HFF-Myc (cell line): ENCODE measurements at regions not wholly inside any gene's neighbourhood (a gene's known extent, or its start where the extent isn't known, plus 50 kb on each side); places are given as distances from the start of the nearest gene placed in this dataset.

ENCODE experiments used
- DNase-seq: peaks from one replicate; pipeline ENCODE4 v3.0.0-alpha.2; 2011; ENCODE audit warnings: low read depth; ENCODE audit errors: extremely low read depth
- H3K4me3 ChIP-seq: replicated peaks from 2 replicates; pipeline ENCODE4 v1.5.1; 2011; ENCODE audit warnings: low read depth, mild to moderate bottlenecking, control low read depth, low read length
- TF ChIP-seq, protein P1 (sequence below): IDR thresholded peaks from 2 replicates; pipeline ENCODE4 v1.5.1; 2012; ENCODE audit warnings: mild to moderate bottlenecking, low read depth, low read length, control low read depth; ENCODE audit errors: missing control alignments

DNA sequence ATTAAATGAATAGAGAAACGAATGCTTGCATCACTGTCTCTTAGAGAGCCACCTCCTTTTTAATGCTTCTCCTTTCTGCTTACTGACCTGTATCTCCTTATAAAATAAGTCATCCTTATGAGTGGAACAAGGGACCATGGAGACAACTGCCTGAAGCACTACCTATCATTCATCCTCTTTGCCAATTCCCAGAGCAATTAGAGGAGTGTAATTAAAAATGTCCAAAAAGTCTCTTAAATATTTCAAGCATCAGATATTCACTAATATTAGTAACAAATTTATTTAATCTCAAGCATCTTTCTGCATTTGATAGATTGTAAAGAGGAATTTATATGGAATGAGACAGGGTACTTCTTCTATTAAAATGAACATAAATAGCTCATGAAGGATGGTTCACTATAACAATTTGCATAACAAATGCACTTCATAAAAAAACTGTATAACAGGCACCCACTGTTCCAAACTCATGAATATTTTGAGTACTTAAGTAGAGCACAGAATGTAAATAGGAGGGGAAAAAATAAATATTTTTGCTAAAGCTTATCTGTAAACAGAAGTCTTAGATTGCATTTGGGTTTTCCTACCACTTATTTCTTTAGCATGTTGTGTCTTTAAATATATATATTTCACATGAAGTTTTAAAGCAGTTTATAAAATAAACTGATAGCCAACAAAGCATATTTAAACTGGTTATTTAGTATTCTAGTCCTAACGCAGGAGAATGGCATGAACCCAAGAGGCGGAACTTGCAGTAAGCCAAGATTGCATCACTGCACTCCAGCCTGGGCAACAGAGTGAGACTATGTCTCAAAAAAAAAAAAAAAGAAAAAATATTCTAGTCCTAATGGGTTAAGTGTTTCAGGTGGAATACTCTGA, 269.3 kb downstream of the TBL1XR1 start:
- H3K4me3 ChIP-seq: no peak overlapping the region
- TF ChIP-seq, protein P1, sequence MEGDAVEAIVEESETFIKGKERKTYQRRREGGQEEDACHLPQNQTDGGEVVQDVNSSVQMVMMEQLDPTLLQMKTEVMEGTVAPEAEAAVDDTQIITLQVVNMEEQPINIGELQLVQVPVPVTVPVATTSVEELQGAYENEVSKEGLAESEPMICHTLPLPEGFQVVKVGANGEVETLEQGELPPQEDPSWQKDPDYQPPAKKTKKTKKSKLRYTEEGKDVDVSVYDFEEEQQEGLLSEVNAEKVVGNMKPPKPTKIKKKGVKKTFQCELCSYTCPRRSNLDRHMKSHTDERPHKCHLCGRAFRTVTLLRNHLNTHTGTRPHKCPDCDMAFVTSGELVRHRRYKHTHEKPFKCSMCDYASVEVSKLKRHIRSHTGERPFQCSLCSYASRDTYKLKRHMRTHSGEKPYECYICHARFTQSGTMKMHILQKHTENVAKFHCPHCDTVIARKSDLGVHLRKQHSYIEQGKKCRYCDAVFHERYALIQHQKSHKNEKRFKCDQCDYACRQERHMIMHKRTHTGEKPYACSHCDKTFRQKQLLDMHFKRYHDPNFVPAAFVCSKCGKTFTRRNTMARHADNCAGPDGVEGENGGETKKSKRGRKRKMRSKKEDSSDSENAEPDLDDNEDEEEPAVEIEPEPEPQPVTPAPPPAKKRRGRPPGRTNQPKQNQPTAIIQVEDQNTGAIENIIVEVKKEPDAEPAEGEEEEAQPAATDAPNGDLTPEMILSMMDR: no peak
- no peak for DNase-seq

- H3K4me3 ChIP-seq: no peak overlapping the region
- no peak for DNase-seq
- TF ChIP-seq, protein P1: no peak
These were observed 270.0 kb downstream of the TBL1XR1 start for GRCh38 chr3:176927280-176927679.

DNA sequence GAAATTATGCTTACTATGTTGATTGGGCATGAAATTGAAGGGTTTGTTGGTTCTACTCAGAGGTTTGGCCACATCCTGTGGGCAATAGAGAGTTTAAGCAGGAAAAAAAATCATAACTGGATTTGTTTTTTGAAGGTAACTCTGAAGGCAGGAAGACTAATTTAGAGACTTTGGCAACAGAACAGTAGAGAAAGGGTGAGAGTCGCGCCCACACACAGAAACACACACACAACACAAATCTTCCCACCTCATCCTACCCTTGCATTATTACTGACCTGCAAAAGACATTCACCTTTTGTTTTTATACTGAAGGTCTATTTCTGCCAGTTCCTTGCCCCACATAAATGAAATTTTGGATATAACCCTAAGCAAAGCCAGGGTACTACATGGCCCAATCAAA, 270.6 kb downstream of the TBL1XR1 start:
- TF ChIP-seq, protein P1: no peak
- no peak overlapping the region for H3K4me3 ChIP-seq
- no peak for DNase-seq

- TF ChIP-seq, protein P1: no peak
- H3K4me3 ChIP-seq: no peak overlapping the region
- no peak for DNase-seq
These were observed 271.2 kb downstream of the TBL1XR1 start for GRCh38 chr3:176926034-176926433.

DNA sequence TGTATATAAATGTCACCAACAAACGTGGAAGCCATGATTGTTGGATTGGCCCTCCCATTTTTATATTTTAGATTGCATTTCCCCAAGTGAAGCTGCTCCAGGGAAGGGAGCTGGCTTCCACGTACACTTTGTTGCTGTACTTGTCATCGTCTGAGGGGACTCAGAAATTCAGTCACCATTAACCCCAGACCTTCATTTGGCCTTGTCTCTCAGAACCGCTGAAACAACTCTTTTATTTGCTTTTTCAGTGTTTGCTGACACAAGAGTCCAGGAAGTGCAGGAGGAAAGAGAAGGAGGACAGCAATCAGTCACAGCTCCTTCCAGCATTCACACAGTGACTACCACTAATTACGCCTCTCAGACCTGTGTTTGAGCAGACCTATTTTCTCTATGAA, 276.5 kb downstream of the TBL1XR1 start:
- TF ChIP-seq, protein P1: no peak
- DNase-seq: no peak
- no peak overlapping the region for H3K4me3 ChIP-seq

DNA sequence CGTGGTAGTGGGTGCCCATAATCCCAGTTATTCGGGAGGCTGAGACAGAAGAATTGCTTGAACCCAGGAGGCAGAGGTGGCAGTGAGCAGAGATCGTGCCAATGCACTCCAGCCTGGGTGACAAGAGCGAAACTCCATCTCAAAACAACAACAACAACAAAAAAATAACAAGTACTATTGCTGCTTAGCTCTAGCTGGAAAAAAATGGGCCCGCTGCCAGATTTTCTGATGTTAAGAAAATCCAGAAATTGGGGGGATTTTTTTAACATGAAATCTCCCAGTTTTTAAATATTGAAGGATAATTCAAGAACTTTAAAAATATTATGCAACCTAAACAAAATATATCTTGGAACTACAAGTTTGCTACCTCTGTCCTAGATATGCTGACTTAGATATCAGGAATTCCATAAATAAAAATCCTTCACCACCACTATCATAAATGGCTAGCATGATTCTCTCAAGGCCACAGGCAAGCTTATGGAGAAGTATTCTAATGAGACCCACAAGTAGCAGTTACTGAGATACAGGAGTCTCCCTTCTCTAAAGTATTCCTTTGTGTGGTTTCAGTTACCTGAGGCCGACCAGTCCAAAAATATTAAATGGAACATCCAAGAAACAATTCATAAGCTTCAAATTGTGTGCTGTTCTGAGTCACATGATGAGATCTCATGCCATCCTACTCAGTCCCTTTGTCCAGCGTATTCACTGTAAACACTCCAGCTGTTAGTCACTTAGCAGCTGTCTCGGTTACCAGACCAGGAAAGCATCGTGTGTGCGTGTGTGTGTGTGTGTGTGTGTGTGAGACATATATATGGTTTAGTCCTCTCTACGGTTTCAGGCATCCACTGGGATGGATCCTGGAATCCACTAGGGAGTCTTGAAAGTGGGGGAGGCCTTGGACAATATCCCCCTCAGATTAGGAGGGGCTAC, 277.2 kb downstream of the TBL1XR1 start:
- TF ChIP-seq, protein P1: no peak
- H3K4me3 ChIP-seq: no peak overlapping the region
- peak; percentile 6 for DNase-seq
